PFSK-1 (cell line): ENCODE measurements at regions not wholly inside any gene's neighbourhood (a gene's known extent, or its start where the extent isn't known, plus 50 kb on each side); places are given as distances from the start of the nearest gene placed in this dataset.

Source experiments
- POLR2AphosphoS5 ChIP-seq: IDR thresholded peaks from 2 replicates; pipeline ENCODE4 v1.6.1; 2012; ENCODE audit warnings: low read depth, mild to moderate bottlenecking, control low read depth, low read length, moderate library complexity
- SIN3A ChIP-seq: IDR thresholded peaks from 2 replicates; pipeline ENCODE4 v1.6.1; 2012; ENCODE audit warnings: mild to moderate bottlenecking, low read length, moderate library complexity, borderline replicate concordance; ENCODE audit not compliant: insufficient read depth

DNA sequence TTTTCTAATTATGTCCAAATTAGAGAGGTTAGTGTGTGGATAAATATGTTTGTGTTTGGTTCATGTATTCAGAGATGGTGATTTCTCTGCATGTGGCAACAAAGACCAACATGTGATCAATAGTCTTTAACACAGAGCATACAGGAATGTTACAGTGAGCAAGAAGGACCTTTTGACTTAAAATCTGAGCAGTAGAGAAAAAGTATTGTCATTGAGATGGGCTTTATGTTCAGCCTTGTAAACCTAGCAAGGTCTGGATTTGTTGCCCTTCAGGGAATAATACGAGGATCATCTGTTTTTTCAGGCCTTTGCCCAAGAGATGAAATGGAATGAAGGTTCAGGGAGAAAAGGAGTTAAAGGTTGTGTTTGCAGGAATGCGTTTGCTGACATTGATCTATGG is 161.8 kb upstream of the NECTIN3 start:
- no peak for TF ChIP-seq POLR2AphosphoS5
- TF ChIP-seq SIN3A = no peak
